IMR-90 (cell line): ENCODE measurements at regions not wholly inside any gene's neighbourhood (a gene's known extent, or its start where the extent isn't known, plus 50 kb on each side); places are given as distances from the start of the nearest gene placed in this dataset.

ENCODE experiments used
- ATAC-seq: fragments of 200-7000 bp; cut with Tn5 transposase; 2 replicates; pipeline ENCODE4 v1.9.1; 2020; ENCODE audit warnings: low read depth, mild to moderate bottlenecking, moderate library complexity
- BruUV-seq: library from RNA; stranded (reverse); fragments of 400-500 nt; replicated peaks from 2 replicates; lab custom pipeline; 2021; lab: Mats Ljungman, UMichigan
- CTCF ChIA-PET: fragments of 300-600 bp; formaldehyde crosslinking; extraction: SDS; loops from one replicate; lab custom pipeline; 2021; ENCODE audit warnings: antibody characterized with exemption; lab: Yijun Ruan, JAX
- POLR2A ChIA-PET: fragments of 300-600 bp; sonication (Branson Sonifier 250); formaldehyde crosslinking; loops from one replicate; lab custom pipeline; 2022; ENCODE audit warnings: antibody characterized with exemption; ENCODE audit not compliant: unreplicated experiment; lab: Charles Lee
- DNase-seq: peaks from one replicate; pipeline ENCODE4 v3.0.0; 2013
- H2AFZ ChIP-seq: replicated peaks from 2 replicates; pipeline ENCODE3; 2013; ENCODE audit warnings: low read length, mild to moderate bottlenecking; ENCODE audit not compliant: poor library complexity
- H2AK5ac ChIP-seq: 2 replicates; pipeline ENCODE4 v1.6.1; 2013; ENCODE audit warnings: low read depth, low read length, inconsistent platforms
- H2AK9ac ChIP-seq: replicated peaks from 2 replicates; pipeline ENCODE3; 2013; ENCODE audit warnings: mild to moderate bottlenecking, low read depth, low read length, moderate library complexity; ENCODE audit not compliant: poor library complexity
- H2BK120ac ChIP-seq: 2 replicates; pipeline ENCODE4 v1.6.1; 2013; ENCODE audit warnings: low read depth, low read length, inconsistent platforms
- H2BK15ac ChIP-seq: 3 replicates; pipeline ENCODE4 v1.6.1; 2013; ENCODE audit warnings: low read depth, low read length, inconsistent platforms
- H2BK20ac ChIP-seq: 2 replicates; pipeline ENCODE4 v1.6.1; 2013; ENCODE audit warnings: low read depth, mild to moderate bottlenecking, inconsistent platforms, low read length, moderate library complexity
- H2BK5ac ChIP-seq: 2 replicates; pipeline ENCODE4 v1.6.1; 2013; ENCODE audit warnings: mild to moderate bottlenecking, low read depth, low read length, inconsistent platforms; ENCODE audit not compliant: poor library complexity, severe bottlenecking
- H3K14ac ChIP-seq: replicated peaks from 2 replicates; pipeline ENCODE4 v1.6.1; 2013; ENCODE audit warnings: low read depth, low read length, inconsistent platforms
- H3K18ac ChIP-seq: 2 replicates; pipeline ENCODE4 v1.6.1; 2013; ENCODE audit warnings: low read depth, low read length, control low read depth
- H3K23ac ChIP-seq: 2 replicates; pipeline ENCODE4 v1.6.1; 2013; ENCODE audit warnings: low read depth, low read length, inconsistent platforms
- H3K27ac ChIP-seq: 2 replicates; pipeline ENCODE4 v1.5.1; 2013; ENCODE audit warnings: mild to moderate bottlenecking, control low read depth, low read length; ENCODE audit not compliant: insufficient read depth
- H3K27me3 ChIP-seq: 2 replicates; pipeline ENCODE4 v1.6.1; 2013; ENCODE audit warnings: low read length; ENCODE audit not compliant: control insufficient read depth, insufficient read depth
- H3K36me3 ChIP-seq: 2 replicates; pipeline ENCODE4 v1.6.1; 2013; ENCODE audit warnings: low read length, mixed read lengths; ENCODE audit not compliant: control insufficient read depth, insufficient read depth
- H3K4ac ChIP-seq: 2 replicates; pipeline ENCODE4 v1.6.1; 2013; ENCODE audit warnings: low read depth, low read length, inconsistent platforms
- H3K4me1 ChIP-seq: 2 replicates; pipeline ENCODE4 v1.6.1; 2013; ENCODE audit warnings: low read length, mixed read lengths; ENCODE audit not compliant: control insufficient read depth, insufficient read depth
- H3K4me2 ChIP-seq: 2 replicates; pipeline ENCODE4 v1.6.1; 2013; ENCODE audit warnings: low read depth, mild to moderate bottlenecking, control low read depth, low read length, moderate library complexity
- H3K4me3 ChIP-seq: 2 replicates; pipeline ENCODE4 v1.5.1; 2013; ENCODE audit warnings: low read depth, mild to moderate bottlenecking, control low read depth, low read length, moderate library complexity; ENCODE audit not compliant: insufficient read depth
- H3K56ac ChIP-seq: 2 replicates; pipeline ENCODE4 v1.6.1; 2013; ENCODE audit warnings: low read length, inconsistent platforms; ENCODE audit not compliant: insufficient read depth; ENCODE audit errors: extremely low read depth
- H3K79me1 ChIP-seq, 2 experiments: 2 replicates each; pipeline ENCODE4 v1.6.1; 2013; ENCODE audit warnings: low read length in 2 of 2, inconsistent platforms in 1 of 2, low read depth in 1 of 2
- H3K9ac ChIP-seq: 2 replicates; pipeline ENCODE4 v1.6.1; 2013; ENCODE audit warnings: low read depth, low read length, control low read depth
- H3K9me1 ChIP-seq: 2 replicates; pipeline ENCODE4 v1.6.1; 2013; ENCODE audit warnings: low read length, inconsistent platforms; ENCODE audit not compliant: insufficient read depth
- H3K9me3 ChIP-seq: 2 replicates; pipeline ENCODE4 v1.6.1; 2013; ENCODE audit warnings: low read length; ENCODE audit not compliant: control insufficient read depth, insufficient read depth
- H4K20me1 ChIP-seq: 2 replicates; pipeline ENCODE4 v1.6.1; 2013; ENCODE audit warnings: low read length, inconsistent platforms; ENCODE audit not compliant: insufficient read depth
- H4K5ac ChIP-seq: 2 replicates; pipeline ENCODE4 v1.6.1; 2013; ENCODE audit warnings: mild to moderate bottlenecking, low read depth, low read length, control low read depth
- H4K8ac ChIP-seq, 2 experiments: 2 replicates each; pipeline ENCODE4 v1.6.1; 2013; ENCODE audit warnings: low read depth in 2 of 2, low read length in 2 of 2, control low read depth in 1 of 2, inconsistent platforms in 1 of 2
- H4K91ac ChIP-seq: 2 replicates; pipeline ENCODE4 v1.6.1; 2013; ENCODE audit warnings: low read depth, low read length, inconsistent platforms; ENCODE audit not compliant: insufficient read depth
- BHLHE40 ChIP-seq: fragments of 150-350 bp; IDR thresholded peaks from 2 replicates; pipeline ENCODE4 v1.6.1; 2016; ENCODE audit warnings: mild to moderate bottlenecking, low read depth, low read length
- CEBPB ChIP-seq: IDR thresholded peaks from 2 replicates; pipeline ENCODE4 v1.6.1; 2012; ENCODE audit warnings: low read depth, low read length, improper control_type of control experiment
- CHD1 ChIP-seq: IDR thresholded peaks from 2 replicates; pipeline ENCODE4 v1.6.1; 2012; ENCODE audit warnings: low read depth, low read length, improper control_type of control experiment
- CTCF ChIP-seq: conservative IDR thresholded peaks from 2 replicates; pipeline ENCODE4 v1.5.1; 2012; ENCODE audit warnings: mild to moderate bottlenecking, low read depth, low read length, improper control_type of control experiment
- ELK1 ChIP-seq: fragments of 150-350 bp; IDR thresholded peaks from 2 replicates; pipeline ENCODE4 v1.6.1; 2016; ENCODE audit warnings: low read depth, mild to moderate bottlenecking, low read length, moderate library complexity, borderline replicate concordance
- FOS ChIP-seq: fragments of 150-350 bp; IDR thresholded peaks from 2 replicates; pipeline ENCODE4 v1.6.1; 2016; ENCODE audit warnings: low read depth, low read length
- MAFK ChIP-seq: IDR thresholded peaks from 2 replicates; pipeline ENCODE4 v1.6.1; 2012; ENCODE audit warnings: low read depth, low read length, improper control_type of control experiment
- MAZ ChIP-seq: IDR thresholded peaks from 2 replicates; pipeline ENCODE4 v1.6.1; 2012; ENCODE audit warnings: low read depth, mild to moderate bottlenecking, low read length, improper control_type of control experiment, moderate library complexity, borderline replicate concordance
- MXI1 ChIP-seq: IDR thresholded peaks from 2 replicates; pipeline ENCODE4 v1.6.1; 2012; ENCODE audit warnings: low read depth, mild to moderate bottlenecking, low read length, moderate library complexity, borderline replicate concordance
- NFE2L2 ChIP-seq: fragments of 150-350 bp; IDR thresholded peaks from 2 replicates; pipeline ENCODE4 v1.6.1; 2016; ENCODE audit warnings: low read depth, mild to moderate bottlenecking, low read length
- POLR2A ChIP-seq: IDR thresholded peaks from 2 replicates; pipeline ENCODE4 v1.6.1; 2012; ENCODE audit warnings: mild to moderate bottlenecking, low read depth, low read length
- RAD21 ChIP-seq: IDR thresholded peaks from 2 replicates; pipeline ENCODE4 v1.6.1; 2012; ENCODE audit warnings: low read length, improper control_type of control experiment
- RCOR1 ChIP-seq: IDR thresholded peaks from 2 replicates; pipeline ENCODE4 v1.6.1; 2012; ENCODE audit warnings: mild to moderate bottlenecking, low read length, improper control_type of control experiment; ENCODE audit not compliant: insufficient replicate concordance
- RFX5 ChIP-seq: IDR thresholded peaks from 2 replicates; pipeline ENCODE4 v1.8.0; 2012; ENCODE audit warnings: low read depth, mild to moderate bottlenecking, low read length, moderate library complexity
- SMC3 ChIP-seq: fragments of 150-350 bp; IDR thresholded peaks from 2 replicates; pipeline ENCODE4 v1.6.1; 2016; ENCODE audit warnings: low read depth, mild to moderate bottlenecking, antibody characterized with exemption, low read length, moderate library complexity
- USF2 ChIP-seq: fragments of 150-350 bp; IDR thresholded peaks from 2 replicates; pipeline ENCODE4 v1.6.1; 2017; ENCODE audit warnings: mild to moderate bottlenecking, antibody characterized with exemption, low read length, low read depth
- WGBS, 2 experiments: methylation state at CpG; one replicate each; pipeline versions ENCODE4 v1.1.5 to v1.1.7; 2013; ENCODE audit warnings: missing lambda C conversion rate in 2 of 2; ENCODE audit not compliant: insufficient read length in 1 of 2; ENCODE audit errors: extremely low coverage in 2 of 2; 5-methylcytosine and 5-hydroxymethylcytosine counted together
- dilution Hi-C: fragments of 300-500 bp; cut with HindIII; formaldehyde crosslinking; loops from one replicate; pipeline ENCODE4 v1.14.3; 2018; ENCODE audit warnings: low sequenced_read_pairs; ENCODE audit not compliant: unreplicated experiment
- in situ Hi-C: fragments of 300-500 bp; cut with MboI; formaldehyde crosslinking; loops from 3 replicates; pipeline ENCODE4 v1.14.3; 2019; ENCODE audit warnings: low sequenced_read_pairs, inconsistent platforms, mixed read lengths
- intact Hi-C: fragments of 100-400 bp; cut with micrococcal nuclease; formaldehyde crosslinking; loops from 2 replicates; pipeline ENCODE4 v1.10.0; 2022

- Histone ChIP-seq H3K9me1 (no peaks in the 10 kb centered on the region), H3K9me3 (no peaks in the 10 kb centered on the region), H2BK20ac (no peak overlapping the region), H4K91ac (no peak overlapping the region), H3K36me3 (no peaks in the 10 kb centered on the region), H2BK120ac (no peak overlapping the region), H2BK15ac (no peak overlapping the region), H3K18ac (no peak overlapping the region), H4K8ac (no peak overlapping the region), H4K5ac (no peak overlapping the region), H3K14ac (no peak overlapping the region), H2BK5ac (no peak overlapping the region), H3K56ac (no peak overlapping the region), H3K4me3 (no peak overlapping the region), H3K4me1 (peaks cover 2% of the 10 kb centered on the region; the same call in 1 of the 2 replicates), H3K4me2 (no peak overlapping the region), H3K9ac (no peak overlapping the region), H2AK5ac (no peak overlapping the region), H2AFZ (no peak overlapping the region), H3K27me3 (peaks cover 1% of the 10 kb centered on the region; the same call in 1 of the 2 replicates), H3K27ac (no peak overlapping the region), H4K20me1 (no peaks in the 10 kb centered on the region), H3K79me1 (no peaks in the 10 kb centered on the region), H3K23ac (no peak overlapping the region), H3K4ac (no peak overlapping the region), H2AK9ac (no peak overlapping the region)
- intact Hi-C loops, result no loop called here
- ATAC-seq, result no peak
- DNase-seq, result no peak
- dilution Hi-C loops, result no loop called here
- 68% methylated on average over 4 of the region's 5 CpGs; no CpG with 5 or more reads in 1 of the 2 experiments for WGBS, 2 experiments
- in situ Hi-C loops, result no loop called here
- ChIA-PET CTCF (interaction anchor here (1.1 kb wide), 1 partner anchor 11 kb away, joined by 6 read pairs; no protein-coding TSS in a partner anchor), POLR2A (no interaction called here)
- BruUV-seq, result no TSS peak
- no peak for TF ChIP-seq RFX5
- TF ChIP-seq SMC3, result no peak
- TF ChIP-seq CEBPB, result no peak
- TF ChIP-seq CTCF, result no peak
- no peak for TF ChIP-seq ELK1
- no peak for TF ChIP-seq MAFK
- TF ChIP-seq MAZ, result no peak
- no peak for TF ChIP-seq FOS
- no peak for TF ChIP-seq RAD21
- no peak for TF ChIP-seq NFE2L2
- TF ChIP-seq CHD1, result no peak
- no peak for TF ChIP-seq USF2
- no peak for TF ChIP-seq RCOR1
- no peak for TF ChIP-seq BHLHE40
- TF ChIP-seq MXI1, result no peak
- no peak for TF ChIP-seq POLR2A
Observed at GRCh38 chr13:24099490-24099889, 61.0 kb upstream of the SPATA13 start.
